Natural killer cell treated with Interleukin-12 subunit alpha and Interleukin-12 subunit beta and Interleukin-15 and Interleukin-18, amount 100 ng/mL, for 72 hours (primary cell): ENCODE measurements at regions not wholly inside any gene's neighbourhood (a gene's known extent, or its start where the extent isn't known, plus 50 kb on each side); places are given as distances from the start of the nearest gene placed in this dataset.

ENCODE experiments used
- ATAC-seq, 2 donors: fragments of 150-1000 bp; cut with Tn5 transposase in 1 of 2; sonication (Bioruptor Pico), chemical (Tn5 transposase) in 1 of 2; 2 replicates each; pipeline ENCODE4 v1.10.0; 2021
- DNase-seq: peaks from one replicate; pipeline ENCODE4 v3.0.0; 2022; ENCODE audit warnings: low spot score
- H3K27ac Mint-ChIP-seq, 2 donors: 1 replicate in 1 of 2; 2 replicates in 1 of 2; pipeline ENCODE4 v1.8.0; 2022; ENCODE audit warnings: mixed read lengths in 2 of 2, mild to moderate bottlenecking in 1 of 2, moderate library complexity in 1 of 2
- H3K27me3 Mint-ChIP-seq, 2 donors: 1 replicate in 1 of 2; 2 replicates in 1 of 2; pipeline ENCODE4 v1.8.0; 2022; ENCODE audit warnings: mixed read lengths in 2 of 2
- H3K36me3 Mint-ChIP-seq: one replicate; pipeline ENCODE4 v1.8.0; 2022; ENCODE audit warnings: mixed read lengths
- H3K4me1 Mint-ChIP-seq, 2 donors: 1 replicate in 1 of 2; 2 replicates in 1 of 2; pipeline ENCODE4 v1.8.0; 2022; ENCODE audit warnings: low read depth in 2 of 2, mixed read lengths in 2 of 2, mild to moderate bottlenecking in 1 of 2
- H3K4me3 Mint-ChIP-seq: one replicate; pipeline ENCODE4 v1.8.0; 2022; ENCODE audit warnings: mixed read lengths
- H3K9me3 Mint-ChIP-seq: 2 replicates; pipeline ENCODE4 v1.8.0; 2022; ENCODE audit warnings: mixed read lengths

- Mint-ChIP-seq H3K27ac (no peak overlapping the region), H3K36me3 (no peaks in the 10 kb centered on the region), H3K9me3 (no peaks in the 10 kb centered on the region)
Observed at GRCh38 chr5:58366461-58366860, 93.4 kb downstream of the PLK2 start.

GRCh38 chr5:58365791-58366190 lies 94.1 kb downstream of the PLK2 start:
- H3K27ac Mint-ChIP-seq = no peak overlapping the region
- no peaks in the 10 kb centered on the region for H3K4me1 Mint-ChIP-seq
- no peaks in the 10 kb centered on the region for H3K36me3 Mint-ChIP-seq

More at GRCh38 chr5:58366461-58366860, 93.4 kb downstream of the PLK2 start:
- Mint-ChIP-seq H3K4me1 (no peaks in the 10 kb centered on the region), H3K4me3 (no peak overlapping the region), H3K27me3 (no peaks in the 10 kb centered on the region)
- DNase-seq = no peak
- ATAC-seq = no peak

DNA sequence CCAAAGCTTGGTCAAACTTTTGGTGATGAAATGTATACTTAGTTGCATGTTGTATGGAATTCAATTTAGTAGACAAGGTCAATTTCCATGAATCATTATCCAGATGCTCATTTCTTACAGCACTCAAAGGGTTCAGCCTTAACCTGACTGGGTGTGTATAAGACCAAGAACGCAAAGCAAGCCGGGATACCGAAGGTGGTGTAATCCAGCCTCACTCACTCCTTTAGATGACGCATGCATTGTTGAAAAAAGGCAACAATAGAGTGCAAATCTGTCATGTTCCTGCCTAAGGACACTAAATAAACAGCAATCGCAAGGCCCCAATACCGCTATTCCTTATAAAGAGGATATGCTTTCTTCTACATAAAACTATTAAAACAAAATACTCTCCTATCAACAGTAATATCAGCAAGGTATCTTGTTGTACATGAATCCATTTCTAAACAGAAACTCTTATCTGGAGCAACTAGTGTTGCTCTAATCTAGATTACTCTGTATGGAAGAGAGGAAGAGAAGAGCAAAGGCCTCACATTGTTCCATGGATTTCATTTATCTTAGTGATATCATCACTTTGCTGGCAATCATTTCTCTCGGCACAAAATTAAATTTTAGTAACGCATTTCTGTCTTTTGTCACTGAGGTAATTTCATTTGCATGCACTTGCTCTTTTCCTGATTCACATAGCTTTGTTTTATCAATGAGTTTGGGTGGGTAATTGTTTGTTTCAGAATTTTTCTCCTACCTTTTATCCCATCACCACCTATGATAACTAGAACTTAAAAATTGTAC lies 96.2 kb downstream of the PLK2 start:
- ATAC-seq (no peak), DNase-seq (no peak)
- Mint-ChIP-seq H3K27ac (no peak overlapping the region), H3K9me3 (no peaks in the 10 kb centered on the region), H3K4me1 (no peaks in the 10 kb centered on the region), H3K4me3 (no peak overlapping the region), H3K27me3 (no peaks in the 10 kb centered on the region), H3K36me3 (no peaks in the 10 kb centered on the region)

More at GRCh38 chr5:58365791-58366190, 94.1 kb downstream of the PLK2 start:
- no peak for ATAC-seq
- no peak overlapping the region for H3K4me3 Mint-ChIP-seq
- DNase-seq = no peak
- H3K9me3 Mint-ChIP-seq = no peaks in the 10 kb centered on the region
- H3K27me3 Mint-ChIP-seq = no peaks in the 10 kb centered on the region

DNA sequence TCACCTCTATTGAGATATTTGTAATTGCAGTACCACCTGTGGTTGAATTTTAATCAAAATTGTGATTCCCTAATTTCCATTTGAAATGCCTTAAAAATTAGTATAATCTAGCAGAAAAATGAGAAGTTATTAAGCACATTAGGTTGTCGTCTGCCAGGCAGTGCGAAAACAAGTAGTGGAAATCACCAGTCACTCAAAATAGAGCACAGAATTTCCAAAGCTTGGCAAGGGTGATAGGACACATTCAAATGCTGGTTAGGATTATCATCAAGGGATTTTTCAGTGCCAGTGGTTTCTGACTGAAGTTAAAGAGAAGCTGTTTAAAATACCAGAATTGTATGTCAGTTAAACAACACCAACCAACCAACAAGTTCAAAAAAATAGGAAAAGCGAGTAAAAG lies 97.8 kb downstream of the PLK2 start:
- H3K9me3 Mint-ChIP-seq = no peaks in the 10 kb centered on the region
- no peak overlapping the region for H3K4me3 Mint-ChIP-seq
- H3K36me3 Mint-ChIP-seq = no peaks in the 10 kb centered on the region
- DNase-seq (no peak), ATAC-seq (no peak)
- no peaks in the 10 kb centered on the region for H3K27me3 Mint-ChIP-seq
- no peaks in the 10 kb centered on the region for H3K4me1 Mint-ChIP-seq
- H3K27ac Mint-ChIP-seq = no peak overlapping the region

GRCh38 chr5:58360794-58361193 lies 99.1 kb downstream of the PLK2 start:
- Mint-ChIP-seq H3K36me3 (no peaks in the 10 kb centered on the region), H3K4me3 (no peak overlapping the region), H3K27ac (no peak overlapping the region), H3K4me1 (no peaks in the 10 kb centered on the region), H3K9me3 (no peaks in the 10 kb centered on the region), H3K27me3 (no peaks in the 10 kb centered on the region)
- DNase-seq (no peak), ATAC-seq (no peak)

- Mint-ChIP-seq H3K36me3 (no peaks in the 10 kb centered on the region), H3K27me3 (no peaks in the 10 kb centered on the region), H3K4me3 (no peak overlapping the region), H3K9me3 (no peaks in the 10 kb centered on the region), H3K27ac (no peak overlapping the region), H3K4me1 (no peaks in the 10 kb centered on the region)
- ATAC-seq = no peak
- no peak for DNase-seq
Observed at GRCh38 chr5:58359981-58360380, 99.9 kb downstream of the PLK2 start.

DNA sequence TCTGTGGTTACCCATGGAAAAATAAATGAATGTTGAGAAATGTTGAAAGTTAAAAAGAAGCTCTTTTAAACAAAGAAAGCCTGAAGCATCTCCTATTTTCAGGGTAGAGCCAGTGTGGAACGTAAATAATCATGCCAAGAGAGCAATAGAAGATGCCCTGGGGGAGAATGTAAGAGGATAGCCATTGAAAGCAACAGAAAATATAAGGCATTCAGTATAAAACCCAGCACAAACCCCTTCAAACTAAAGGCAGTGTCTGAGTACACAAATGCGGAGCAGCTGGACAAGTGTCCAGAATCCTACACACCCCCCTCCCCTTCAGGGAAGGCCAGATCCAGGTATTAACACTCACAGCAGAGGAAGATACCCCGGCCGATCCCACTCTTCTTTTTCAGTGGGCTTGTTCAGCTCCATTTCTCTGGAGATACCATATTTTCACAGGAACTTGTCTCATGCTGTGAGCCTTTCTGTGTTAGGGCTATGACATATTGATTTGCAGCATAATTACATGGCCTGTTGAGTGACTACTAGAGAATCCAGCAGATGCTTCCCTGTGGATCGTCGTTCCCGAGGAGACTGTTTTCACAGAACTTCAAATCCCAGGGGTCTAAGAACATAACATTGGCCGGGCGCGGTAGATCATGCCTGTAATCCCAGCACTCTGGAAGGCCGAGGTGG lies 101.2 kb downstream of the PLK2 start:
- no peak for ATAC-seq
- H3K9me3 Mint-ChIP-seq = no peaks in the 10 kb centered on the region
- no peak overlapping the region for H3K4me3 Mint-ChIP-seq
- no peak for DNase-seq
- no peaks in the 10 kb centered on the region for H3K27me3 Mint-ChIP-seq
- no peaks in the 10 kb centered on the region for H3K4me1 Mint-ChIP-seq
- H3K27ac Mint-ChIP-seq = no peak overlapping the region
- H3K36me3 Mint-ChIP-seq = no peaks in the 10 kb centered on the region

GRCh38 chr5:58357799-58358500 lies 101.9 kb downstream of the PLK2 start:
- no peak overlapping the region for H3K27ac Mint-ChIP-seq
- no peak for ATAC-seq

GRCh38 chr5:58357121-58357520 lies 102.8 kb downstream of the PLK2 start:
- Mint-ChIP-seq H3K36me3 (no peaks in the 10 kb centered on the region), H3K9me3 (no peaks in the 10 kb centered on the region), H3K4me3 (no peak overlapping the region), H3K4me1 (no peaks in the 10 kb centered on the region), H3K27me3 (no peaks in the 10 kb centered on the region), H3K27ac (no peak overlapping the region)
- ATAC-seq (no peak), DNase-seq (no peak)

More at GRCh38 chr5:58357799-58358500, 101.9 kb downstream of the PLK2 start:
- no peaks in the 10 kb centered on the region for H3K4me1 Mint-ChIP-seq
- DNase-seq = no peak
- H3K4me3 Mint-ChIP-seq = no peak overlapping the region
- no peaks in the 10 kb centered on the region for H3K9me3 Mint-ChIP-seq
- no peaks in the 10 kb centered on the region for H3K36me3 Mint-ChIP-seq
- H3K27me3 Mint-ChIP-seq = no peaks in the 10 kb centered on the region

DNA sequence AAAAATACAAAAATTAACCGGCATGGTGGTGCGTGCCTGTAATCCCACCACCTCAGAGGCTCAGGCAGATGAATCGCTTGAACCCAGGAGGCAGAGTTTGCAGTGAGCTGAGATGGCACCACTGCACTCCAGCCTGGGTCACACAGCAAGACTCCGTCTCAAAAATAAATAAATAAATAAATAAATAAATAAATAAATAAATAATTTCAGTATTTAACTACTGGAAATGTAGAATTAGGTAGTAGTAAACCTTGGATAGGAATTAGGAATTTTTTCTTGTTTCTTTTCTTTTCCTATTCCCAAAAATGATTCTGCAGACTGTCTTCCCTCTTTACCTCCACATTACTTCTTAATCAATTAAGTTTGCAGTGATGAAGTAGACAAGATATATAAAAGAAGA lies 103.2 kb downstream of the PLK2 start:
- Mint-ChIP-seq H3K9me3 (no peaks in the 10 kb centered on the region), H3K4me1 (no peaks in the 10 kb centered on the region), H3K36me3 (no peaks in the 10 kb centered on the region), H3K27ac (no peak overlapping the region), H3K27me3 (no peaks in the 10 kb centered on the region), H3K4me3 (no peak overlapping the region)
- DNase-seq (no peak), ATAC-seq (no peak)

GRCh38 chr5:58354827-58355226 lies 105.1 kb downstream of the PLK2 start:
- no peaks in the 10 kb centered on the region for H3K4me1 Mint-ChIP-seq
- no peak overlapping the region for H3K27ac Mint-ChIP-seq
- ATAC-seq = no peak
- DNase-seq = no peak
- no peak overlapping the region for H3K4me3 Mint-ChIP-seq
- H3K27me3 Mint-ChIP-seq = no peaks in the 10 kb centered on the region
- no peaks in the 10 kb centered on the region for H3K36me3 Mint-ChIP-seq
- no peaks in the 10 kb centered on the region for H3K9me3 Mint-ChIP-seq

DNA sequence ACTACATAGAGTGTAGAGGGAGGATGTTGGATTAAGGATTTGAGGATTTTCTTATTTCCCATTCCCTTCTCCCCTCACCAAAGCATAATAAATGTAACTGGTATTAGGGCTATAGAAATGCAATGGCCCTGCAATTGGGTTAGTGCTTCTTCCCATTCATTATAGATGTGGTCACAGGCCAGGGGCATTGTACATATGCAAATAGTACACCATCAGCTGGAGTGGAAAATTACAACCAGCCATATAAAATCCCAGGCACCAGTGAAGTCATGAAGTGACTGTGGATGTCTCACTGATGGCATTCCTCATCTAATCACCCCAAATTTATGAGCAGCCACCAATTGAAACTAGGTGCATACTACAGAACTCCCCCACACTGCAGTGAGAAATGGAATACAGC lies 105.9 kb downstream of the PLK2 start:
- no peak for ATAC-seq
- Mint-ChIP-seq H3K9me3 (no peaks in the 10 kb centered on the region), H3K27ac (no peak overlapping the region)

GRCh38 chr5:58351190-58351589 lies 108.7 kb downstream of the PLK2 start:
- Mint-ChIP-seq H3K27me3 (no peaks in the 10 kb centered on the region), H3K4me1 (no peaks in the 10 kb centered on the region), H3K36me3 (no peaks in the 10 kb centered on the region)

More for the DNA sequence above, 105.9 kb downstream of the PLK2 start:
- no peaks in the 10 kb centered on the region for H3K4me1 Mint-ChIP-seq
- H3K27me3 Mint-ChIP-seq = no peaks in the 10 kb centered on the region
- H3K36me3 Mint-ChIP-seq = no peaks in the 10 kb centered on the region
- H3K4me3 Mint-ChIP-seq = no peak overlapping the region
- no peak for DNase-seq

More at GRCh38 chr5:58351190-58351589, 108.7 kb downstream of the PLK2 start:
- DNase-seq (no peak), ATAC-seq (no peak)
- no peak overlapping the region for H3K4me3 Mint-ChIP-seq
- H3K27ac Mint-ChIP-seq = no peak overlapping the region
- H3K9me3 Mint-ChIP-seq = no peaks in the 10 kb centered on the region
